GM21423 (cell line): ENCODE measurements at regions not wholly inside any gene's neighbourhood (a gene's known extent, or its start where the extent isn't known, plus 50 kb on each side); places are given as distances from the start of the nearest gene placed in this dataset.
"Not testable (repeated sequence)": the region's sequence is repeated elsewhere in the genome, so short reads cannot be mapped to it uniquely, and the experiment has no call there.

ENCODE experiments used
- ATAC-seq: cut with Tn5 transposase; IDR thresholded peaks from one replicate; pipeline ENCODE4 v1.9.1; 2021; ENCODE audit warnings: mild to moderate bottlenecking, moderate library complexity; ENCODE audit not compliant: unreplicated experiment

DNA sequence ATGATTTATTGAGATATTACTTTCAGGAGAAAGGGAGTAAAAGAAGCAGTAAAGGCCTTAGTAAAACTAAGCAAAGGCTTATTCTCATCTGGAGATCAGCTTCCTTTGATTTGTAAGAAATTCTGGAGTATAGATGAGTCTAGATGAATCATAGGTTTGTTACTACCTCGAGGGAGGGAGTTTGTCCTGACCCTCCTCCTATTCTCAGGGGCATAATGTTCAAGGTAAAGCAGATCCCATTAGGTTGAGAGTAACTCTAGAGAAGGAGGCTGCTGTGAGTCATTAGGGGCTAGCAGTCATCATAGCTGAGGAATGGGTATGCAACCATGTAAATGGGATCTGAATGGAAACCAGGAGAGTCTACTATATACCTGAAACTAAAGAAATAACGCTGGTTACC, 155.5 kb upstream of the MOCS2 start:
- ATAC-seq: no peak

- not testable (repeated sequence) for ATAC-seq
Observed at GRCh38 chr5:53268241-53268640, 158.7 kb upstream of the MOCS2 start.

GRCh38 chr5:53275666-53276065, 166.1 kb upstream of the MOCS2 start:
- ATAC-seq: no peak

DNA sequence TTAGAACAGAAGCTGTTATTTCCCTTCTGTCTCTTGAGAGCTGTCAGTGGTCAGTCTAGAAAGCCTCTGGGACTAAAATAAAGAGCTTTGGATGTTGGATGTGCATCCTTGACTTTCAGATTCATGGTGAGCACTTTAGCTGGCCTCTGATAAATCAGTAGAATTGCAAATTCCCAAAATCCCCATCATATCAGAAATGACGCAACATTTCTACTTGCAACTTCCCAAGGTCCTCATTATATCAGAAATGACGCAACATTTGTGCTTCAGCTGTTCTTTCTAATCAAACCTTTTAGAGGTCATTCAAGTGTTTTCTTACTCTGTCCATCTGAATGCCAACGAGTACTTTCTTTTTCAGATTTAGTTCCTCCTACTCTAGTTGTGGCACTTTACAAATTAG, 167.3 kb upstream of the MOCS2 start:
- no peak for ATAC-seq

GRCh38 chr5:53277491-53277890, 167.9 kb upstream of the MOCS2 start:
- no peak for ATAC-seq

- ATAC-seq: no peak
Observed at GRCh38 chr5:53287573-53287972, 178.0 kb upstream of the MOCS2 start.

DNA sequence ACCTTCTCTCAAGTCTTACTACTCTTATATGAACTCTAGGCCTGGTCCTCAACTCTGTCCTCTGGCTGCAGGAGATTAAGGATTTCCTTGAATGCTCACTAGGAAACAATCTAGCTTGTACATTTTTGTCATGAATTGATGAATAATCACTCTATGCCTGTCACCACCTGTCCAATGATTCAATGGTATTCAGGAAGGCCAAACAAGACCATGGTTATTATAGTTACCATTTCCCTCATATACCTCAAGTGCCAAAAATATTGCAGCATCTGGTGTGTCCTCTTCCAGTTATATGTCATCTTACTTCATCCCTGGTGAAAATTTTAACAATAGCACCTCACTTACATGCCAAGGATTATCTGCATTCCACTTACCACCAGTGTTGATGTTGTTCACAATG, 179.0 kb upstream of the MOCS2 start:
- no peak for ATAC-seq

- ATAC-seq: no peak
Observed at GRCh38 chr5:53291047-53291446, 181.5 kb upstream of the MOCS2 start.

DNA sequence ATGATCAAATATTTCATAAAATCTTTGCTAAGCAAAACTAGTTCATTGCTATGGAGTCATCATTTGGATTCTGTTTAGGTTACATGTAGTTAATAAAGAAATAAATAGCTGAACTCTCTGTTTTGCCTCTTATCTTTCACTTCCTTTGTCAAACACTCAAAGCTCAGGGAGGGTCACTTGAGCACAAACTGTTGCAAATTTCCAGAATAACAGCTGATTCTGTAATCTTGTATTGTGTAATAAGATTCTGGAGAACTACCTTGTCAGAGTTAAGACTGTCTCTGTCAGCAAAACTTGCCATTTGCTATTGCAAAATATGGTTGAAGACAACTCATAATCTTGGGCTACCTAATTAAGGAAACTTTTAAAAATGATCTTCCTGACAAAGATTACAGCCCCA, 182.0 kb upstream of the MOCS2 start:
- no peak for ATAC-seq

- no peak for ATAC-seq
Observed at GRCh38 chr5:53298841-53299240, 181.6 kb upstream of the FST start.

- ATAC-seq: no peak
Observed at GRCh38 chr5:53302529-53302928, 177.9 kb upstream of the FST start.

DNA sequence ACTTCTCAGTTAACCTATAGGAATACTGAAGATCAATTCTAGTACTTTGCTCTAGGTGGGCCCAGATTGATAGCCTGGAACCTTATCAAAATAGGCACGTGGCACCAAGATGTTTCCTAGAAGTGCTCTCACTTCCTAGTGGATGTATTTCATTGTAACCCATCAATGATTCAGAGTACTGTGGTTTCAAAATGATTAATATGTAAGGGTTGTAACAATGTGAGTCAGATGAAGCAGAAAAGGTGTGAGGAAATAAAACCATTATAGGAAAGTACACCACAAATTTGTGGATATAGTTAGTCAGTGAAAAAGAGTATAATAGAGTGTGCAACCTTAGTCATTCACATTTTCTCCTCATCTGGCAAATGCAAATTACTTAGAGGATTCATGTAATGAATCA, 177.3 kb upstream of the FST start:
- no peak for ATAC-seq

DNA sequence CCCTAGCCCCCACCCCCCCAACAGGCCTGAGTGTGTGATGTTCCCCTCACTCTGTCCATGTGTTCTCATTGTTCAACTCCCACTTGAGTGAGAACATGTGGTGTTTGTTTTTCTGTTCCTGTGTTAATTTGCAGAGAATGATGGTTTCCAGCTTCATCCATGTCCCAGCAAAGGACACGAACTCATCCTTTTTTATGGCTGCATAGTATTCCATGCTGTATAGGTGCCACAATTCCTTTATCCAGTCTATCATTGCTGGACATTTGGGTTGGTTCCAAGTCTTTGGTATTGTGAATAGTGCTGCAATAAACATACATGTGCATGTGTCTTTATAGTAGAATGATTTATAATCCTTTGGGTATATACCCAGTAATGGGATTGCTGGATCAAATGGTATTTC, 175.1 kb upstream of the FST start:
- ATAC-seq: not testable (repeated sequence)

- ATAC-seq: no peak
Observed at GRCh38 chr5:53309653-53310052, 170.8 kb upstream of the FST start.

- ATAC-seq: no peak
Observed at GRCh38 chr5:53311681-53312080, 168.7 kb upstream of the FST start.

- no peak for ATAC-seq
Observed at GRCh38 chr5:53313145-53313544, 167.3 kb upstream of the FST start.

- no peak for ATAC-seq
Observed at GRCh38 chr5:53318303-53318702, 162.1 kb upstream of the FST start.

DNA sequence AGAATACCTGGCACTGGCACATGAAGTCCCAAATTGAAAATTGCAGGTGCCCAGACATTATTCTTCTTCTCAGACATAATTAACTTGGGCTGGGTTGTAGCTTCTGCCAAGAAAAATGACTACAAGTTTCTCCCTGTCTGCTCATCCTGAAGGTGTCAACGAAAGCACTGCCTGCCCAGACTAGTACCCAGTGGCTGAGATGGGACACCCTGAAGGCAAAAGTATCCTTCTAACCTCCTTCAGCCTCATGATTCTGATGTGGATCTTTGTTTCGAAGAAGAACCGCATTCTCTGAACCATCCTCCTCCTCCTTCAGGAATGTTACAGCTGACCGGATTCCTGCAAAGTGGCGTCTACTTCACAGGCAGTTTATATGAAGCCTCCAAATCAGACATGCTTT, 161.1 kb upstream of the FST start:
- ATAC-seq: no peak

DNA sequence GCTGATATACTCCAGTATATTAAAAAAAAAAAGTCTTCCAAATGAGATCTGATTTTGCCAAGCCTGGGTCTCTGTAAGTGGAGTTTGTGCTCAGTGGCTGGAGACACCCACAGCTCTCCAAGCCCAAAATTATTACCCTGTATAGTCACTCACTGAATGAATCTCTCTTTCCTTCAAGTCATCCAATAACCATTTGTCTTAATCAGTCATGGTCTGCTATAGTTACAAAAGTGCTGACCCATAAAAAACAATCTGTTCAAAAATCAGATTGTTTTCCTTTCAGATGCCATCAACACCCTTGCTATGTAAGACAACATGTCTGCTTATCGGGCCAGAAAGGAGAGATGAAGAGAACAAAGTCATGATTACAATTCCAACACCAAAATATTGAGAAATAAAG, 159.4 kb upstream of the FST start:
- ATAC-seq: no peak

DNA sequence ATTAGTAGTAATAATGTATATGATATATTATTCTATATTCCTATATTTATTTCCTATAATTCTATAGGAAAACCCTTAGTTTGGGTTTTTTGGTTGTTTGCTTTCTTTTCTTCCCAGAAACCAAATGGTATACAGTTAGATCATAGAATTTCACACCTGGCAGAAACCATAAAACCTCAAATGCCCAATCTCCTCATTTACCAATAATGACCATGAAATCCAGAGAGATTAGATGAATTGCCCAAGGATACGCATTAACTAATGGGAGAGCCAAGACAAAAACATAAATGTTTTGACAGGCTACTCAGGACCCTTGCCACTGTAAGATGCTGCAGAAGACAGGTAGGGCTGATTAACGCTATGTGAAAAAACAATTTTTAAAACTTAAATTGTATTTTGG, 158.7 kb upstream of the FST start:
- no peak for ATAC-seq

GRCh38 chr5:53322257-53322656, 158.2 kb upstream of the FST start:
- no peak for ATAC-seq

DNA sequence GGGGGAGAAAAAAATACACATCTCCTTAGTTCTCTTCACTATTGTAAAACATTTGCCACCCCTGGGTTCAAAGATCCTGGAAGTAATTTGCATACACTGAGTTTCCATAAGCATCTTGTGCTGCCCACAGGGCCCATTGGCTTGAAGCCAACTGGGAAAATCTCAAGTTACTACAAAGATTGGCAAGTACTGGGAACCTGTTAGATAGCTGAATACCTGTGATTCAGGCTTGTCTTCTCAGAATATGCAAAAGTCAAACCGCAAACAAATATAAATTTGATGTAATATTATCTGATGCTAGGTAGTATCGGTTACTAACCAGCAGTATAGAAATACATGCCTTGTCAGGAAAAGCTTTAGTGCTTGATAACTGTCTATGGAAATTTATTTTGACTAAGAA, 156.9 kb upstream of the FST start:
- no peak for ATAC-seq

GRCh38 chr5:53323943-53324642, 156.3 kb upstream of the FST start:
- no peak for ATAC-seq
